AG04449 (cell line): ENCODE measurements at regions not wholly inside any gene's neighbourhood (a gene's known extent, or its start where the extent isn't known, plus 50 kb on each side); places are given as distances from the start of the nearest gene placed in this dataset.

Source experiments
- CTCF ChIA-PET: fragments of 350-600 bp; formaldehyde crosslinking; extraction: SDS; loops from one replicate; lab custom pipeline; 2021; ENCODE audit warnings: antibody characterized with exemption; lab: Yijun Ruan, JAX
- POLR2A ChIA-PET: fragments of 400-600, 350-600 bp; formaldehyde crosslinking; extraction: SDS; loops from one replicate; lab custom pipeline; 2020; ENCODE audit warnings: antibody characterized with exemption, inconsistent platforms; lab: Yijun Ruan, JAX
- DNase-seq: peaks from one replicate; pipeline ENCODE4 v3.0.0-alpha.2; 2010; ENCODE audit warnings: low read depth, low spot score
- H3K4me3 ChIP-seq: 2 replicates; pipeline ENCODE4 v1.5.1; 2011; ENCODE audit warnings: low read depth, mild to moderate bottlenecking, control low read depth, low read length
- CTCF ChIP-seq: IDR thresholded peaks from one replicate; pipeline ENCODE4 v1.5.1; 2011; ENCODE audit warnings: mild to moderate bottlenecking, moderate library complexity, low read length, control low read depth, inconsistent platforms; ENCODE audit not compliant: insufficient read depth; ENCODE audit errors: missing control alignments

DNA sequence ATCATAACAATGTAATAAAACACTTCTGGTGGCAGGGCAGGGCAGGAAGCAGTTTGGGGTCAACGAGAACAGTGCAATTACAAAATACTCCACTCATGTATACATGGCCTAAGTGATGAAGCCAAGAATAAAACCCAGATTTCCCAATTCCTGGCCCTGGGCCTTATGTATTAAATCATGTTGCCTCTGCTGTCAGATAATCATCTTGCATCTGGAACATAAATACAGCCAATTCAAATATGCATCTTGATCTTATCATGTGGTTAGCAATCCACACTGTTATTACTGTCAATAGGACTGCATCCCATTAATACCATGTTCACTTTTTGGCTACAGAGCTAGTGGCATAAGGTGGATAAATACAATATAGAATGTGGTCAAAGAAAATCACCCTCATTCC is 186.5 kb upstream of the SLC25A13 start:
- no peak for DNase-seq
- POLR2A ChIA-PET = no interaction called here
- TF ChIP-seq CTCF = no peak
- CTCF ChIA-PET = no interaction called here
- H3K4me3 ChIP-seq = no peak overlapping the region

- H3K4me3 ChIP-seq = no peak overlapping the region
- DNase-seq = no peak
- ChIA-PET CTCF (no interaction called here), POLR2A (no interaction called here)
- TF ChIP-seq CTCF = no peak
Measured at GRCh38 chr7:96503597-96503996, 181.7 kb upstream of the SLC25A13 start.

DNA sequence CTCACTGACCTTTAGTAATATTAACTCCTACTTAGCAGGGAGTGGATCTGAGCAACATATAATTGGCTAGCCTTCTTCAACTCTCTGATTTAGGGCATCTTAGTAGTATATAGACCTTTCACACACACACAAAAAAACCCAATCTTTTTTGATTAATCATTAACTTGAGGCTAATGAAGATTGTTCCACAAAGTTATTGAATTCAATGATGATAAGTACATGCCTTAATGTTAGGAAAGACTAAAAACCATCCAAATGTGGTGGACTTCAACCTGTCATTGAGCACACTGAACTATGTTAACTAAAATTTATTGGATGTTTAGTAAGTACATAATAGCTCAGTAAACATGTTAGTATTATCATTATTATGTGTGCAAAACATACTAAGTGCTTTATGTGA is 179.4 kb upstream of the SLC25A13 start:
- POLR2A ChIA-PET = no interaction called here
- no peak for DNase-seq
- CTCF ChIA-PET = no interaction called here
- TF ChIP-seq CTCF = no peak
- no peak overlapping the region for H3K4me3 ChIP-seq

DNA sequence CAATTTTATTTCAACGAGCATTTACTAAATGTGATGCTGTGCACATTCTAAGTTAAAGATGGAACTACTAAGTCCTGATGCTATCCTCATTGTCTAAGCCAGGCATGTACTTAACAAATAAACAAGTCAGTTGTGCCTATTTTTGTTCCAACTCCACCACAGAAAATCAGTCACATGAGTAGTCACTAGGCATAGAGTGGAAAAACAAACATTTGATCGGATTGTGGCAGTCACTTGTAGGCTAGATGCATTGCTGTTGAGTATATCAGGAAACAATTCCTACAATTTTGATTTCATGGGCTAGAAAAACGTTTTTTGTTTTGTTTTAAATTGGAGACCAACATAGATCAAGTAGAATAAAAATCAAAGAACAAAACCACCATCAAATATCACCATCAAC is 177.6 kb upstream of the SLC25A13 start:
- ChIA-PET CTCF (no interaction called here), POLR2A (no interaction called here)
- no peak overlapping the region for H3K4me3 ChIP-seq
- DNase-seq = no peak
- TF ChIP-seq CTCF = no peak

- ChIA-PET CTCF (no interaction called here), POLR2A (no interaction called here)
- DNase-seq = no peak
- no peak for TF ChIP-seq CTCF
- no peak overlapping the region for H3K4me3 ChIP-seq
Measured at GRCh38 chr7:96497567-96497966, 175.7 kb upstream of the SLC25A13 start.

DNA sequence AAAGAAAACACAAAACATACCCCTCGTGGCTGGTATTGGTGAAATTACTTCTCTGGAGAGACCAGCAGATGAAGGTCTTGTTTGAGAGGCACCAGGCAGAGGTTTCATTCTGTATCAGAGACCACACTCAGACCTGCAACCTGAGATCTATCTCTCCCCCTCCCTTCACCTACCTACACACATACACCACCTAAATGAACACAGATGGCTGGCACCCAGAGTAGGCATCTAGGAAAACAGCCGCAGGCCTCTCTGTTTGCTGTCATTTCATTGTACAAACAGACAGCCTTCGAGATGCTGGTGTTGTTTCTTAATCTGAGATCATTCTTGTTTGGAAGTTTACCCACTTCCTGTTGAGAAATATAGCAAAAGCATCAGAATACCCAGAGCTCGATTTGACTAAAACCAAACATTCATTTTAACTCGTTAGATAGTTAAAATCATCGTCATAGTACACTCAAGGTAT is 173.9 kb upstream of the SLC25A13 start:
- no peak overlapping the region for H3K4me3 ChIP-seq
- ChIA-PET CTCF (no interaction called here), POLR2A (no interaction called here)
- TF ChIP-seq CTCF = no peak
- no peak for DNase-seq
